ENCODE measurements at regions not wholly inside any gene's neighbourhood (a gene's known extent, or its start where the extent isn't known, plus 50 kb on each side); places are given as distances from the start of the nearest gene placed in this dataset.

- Histone ChIP-seq H3K9me2 (ENCODE audit: insufficient read depth, low read length) (no peaks in the 10 kb centered on the region), H3K9ac (ENCODE audit: low read length) (no peak overlapping the region), H3K9me3 (ENCODE audit: low read length) (no peaks in the 10 kb centered on the region), H3K27ac (ENCODE audit: low read length) (no peak overlapping the region), H3K36me3 (ENCODE audit: insufficient read depth, low read length) (no peaks in the 10 kb centered on the region), H4K20me1 (ENCODE audit: insufficient read depth) (no peaks in the 10 kb centered on the region), H3K79me2 (replicated peaks; ENCODE audit: insufficient read depth, low read length) (no peaks in the 10 kb centered on the region), H3F3A (ENCODE audit: insufficient read depth, low read length, poor library complexity, severe bottlenecking) (no peaks in the 10 kb centered on the region), H3K4me3 (ENCODE audit: low read length) (no peak overlapping the region), H2AFZ (ENCODE audit: low read depth, low read length) (no peak overlapping the region), H3K27me3 (ENCODE audit: insufficient read depth, low read depth, low read length) (no peaks in the 10 kb centered on the region), H3K4me2 (ENCODE audit: low read length) (no peak overlapping the region)
- no peak for TF ChIP-seq SMC3 (conservative IDR thresholded peaks at IDR 0.05; ENCODE audit: poor library complexity)
- TF ChIP-seq TAF1 (IDR thresholded peaks at IDR 0.05; ENCODE audit: low read depth): no peak
- no peak for TF ChIP-seq MXI1 (conservative IDR thresholded peaks at IDR 0.05; ENCODE audit: poor library complexity, severe bottlenecking)
- TF ChIP-seq RAD21 (conservative IDR thresholded peaks at IDR 0.05): no peak
- no peak for TF ChIP-seq EP300 (conservative IDR thresholded peaks at IDR 0.05; ENCODE audit: poor library complexity, severe bottlenecking)
- TF ChIP-seq REST (IDR thresholded peaks at IDR 0.05; ENCODE audit: borderline replicate concordance): no peak
These were observed 406.9 kb upstream of the TBL1XR1 start for GRCh38 chr3:177604181-177604580.

GRCh38 chr3:177606891-177607290 lies 409.6 kb upstream of the TBL1XR1 start:
- no peaks in the 10 kb centered on the region for H3K27me3 ChIP-seq (ENCODE audit: insufficient read depth, low read depth, low read length)
- no peak overlapping the region for H3K27ac ChIP-seq (ENCODE audit: low read length)
- H3K9me3 ChIP-seq (ENCODE audit: low read length): no peaks in the 10 kb centered on the region
- H3K9me2 ChIP-seq (ENCODE audit: insufficient read depth, low read length): no peaks in the 10 kb centered on the region
- no peaks in the 10 kb centered on the region for H3F3A ChIP-seq (ENCODE audit: insufficient read depth, low read length, poor library complexity, severe bottlenecking)
- no peak overlapping the region for H2AFZ ChIP-seq (ENCODE audit: low read depth, low read length)
- no peak for TF ChIP-seq EZH2 (IDR thresholded peaks at IDR 0.05; ENCODE audit: borderline replicate concordance, insufficient read depth, low read length, poor library complexity, severe bottlenecking)
- TF ChIP-seq SMC3 (conservative IDR thresholded peaks at IDR 0.05; ENCODE audit: poor library complexity): no peak
- no peak for TF ChIP-seq REST (IDR thresholded peaks at IDR 0.05; ENCODE audit: borderline replicate concordance)
- TF ChIP-seq CTCF (IDR thresholded peaks at IDR 0.05; ENCODE audit: poor library complexity, severe bottlenecking): no peak
- TF ChIP-seq EP300 (conservative IDR thresholded peaks at IDR 0.05; ENCODE audit: poor library complexity, severe bottlenecking): no peak
- no peak for TF ChIP-seq POLR2AphosphoS5 (IDR thresholded peaks at IDR 0.05)
- TF ChIP-seq RAD21 (conservative IDR thresholded peaks at IDR 0.05): no peak
- TF ChIP-seq MXI1 (conservative IDR thresholded peaks at IDR 0.05; ENCODE audit: poor library complexity, severe bottlenecking): no peak
- no peak for TF ChIP-seq TAF1 (IDR thresholded peaks at IDR 0.05; ENCODE audit: low read depth)
- no peaks in the 10 kb centered on the region for H3K79me2 ChIP-seq (replicated peaks; ENCODE audit: insufficient read depth, low read length)
- H3K9ac ChIP-seq (ENCODE audit: low read length): no peak overlapping the region
- H3K4me3 ChIP-seq (ENCODE audit: low read length): no peak overlapping the region
- no peaks in the 10 kb centered on the region for H3K36me3 ChIP-seq (ENCODE audit: insufficient read depth, low read length)
- no peak overlapping the region for H3K4me2 ChIP-seq (ENCODE audit: low read length)
- no peaks in the 10 kb centered on the region for H4K20me1 ChIP-seq (ENCODE audit: insufficient read depth)

All from neural cell (in vitro differentiated cells).